ENCODE measurements at regions not wholly inside any gene's neighbourhood (a gene's known extent, or its start where the extent isn't known, plus 50 kb on each side); places are given as distances from the start of the nearest gene placed in this dataset.

DNA sequence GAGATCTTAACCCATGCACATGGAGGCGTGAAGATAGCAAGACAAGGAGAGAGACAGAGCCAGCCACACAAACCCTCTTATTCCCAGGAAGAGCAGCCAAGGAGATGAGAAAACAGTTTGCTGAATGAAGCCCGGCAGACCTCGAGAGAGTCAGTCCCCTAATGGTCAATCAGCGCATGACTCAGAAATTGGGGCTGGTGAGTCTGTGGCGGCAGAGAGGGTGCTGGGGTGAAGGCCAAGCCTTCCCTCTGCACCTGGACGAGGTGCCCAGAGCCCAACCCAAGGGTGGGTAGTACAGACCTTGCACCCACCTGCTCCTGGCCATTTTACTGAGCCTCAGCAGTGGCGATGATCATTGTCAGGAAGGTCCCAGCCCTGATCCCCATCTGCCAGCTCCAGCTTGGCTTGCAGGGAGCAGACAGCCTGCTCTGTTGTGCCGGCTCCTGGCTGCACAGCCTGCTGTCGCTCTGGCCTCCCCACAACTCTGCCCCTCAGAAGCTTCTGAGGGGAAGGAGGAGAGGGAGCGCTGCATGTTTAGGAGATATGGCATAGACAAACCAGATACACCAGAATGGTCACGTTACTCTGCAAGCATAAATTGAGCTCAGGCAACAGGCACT is 256.6 kb downstream of the RPS24 start:
- TF ChIP-seq, protein P1, sequence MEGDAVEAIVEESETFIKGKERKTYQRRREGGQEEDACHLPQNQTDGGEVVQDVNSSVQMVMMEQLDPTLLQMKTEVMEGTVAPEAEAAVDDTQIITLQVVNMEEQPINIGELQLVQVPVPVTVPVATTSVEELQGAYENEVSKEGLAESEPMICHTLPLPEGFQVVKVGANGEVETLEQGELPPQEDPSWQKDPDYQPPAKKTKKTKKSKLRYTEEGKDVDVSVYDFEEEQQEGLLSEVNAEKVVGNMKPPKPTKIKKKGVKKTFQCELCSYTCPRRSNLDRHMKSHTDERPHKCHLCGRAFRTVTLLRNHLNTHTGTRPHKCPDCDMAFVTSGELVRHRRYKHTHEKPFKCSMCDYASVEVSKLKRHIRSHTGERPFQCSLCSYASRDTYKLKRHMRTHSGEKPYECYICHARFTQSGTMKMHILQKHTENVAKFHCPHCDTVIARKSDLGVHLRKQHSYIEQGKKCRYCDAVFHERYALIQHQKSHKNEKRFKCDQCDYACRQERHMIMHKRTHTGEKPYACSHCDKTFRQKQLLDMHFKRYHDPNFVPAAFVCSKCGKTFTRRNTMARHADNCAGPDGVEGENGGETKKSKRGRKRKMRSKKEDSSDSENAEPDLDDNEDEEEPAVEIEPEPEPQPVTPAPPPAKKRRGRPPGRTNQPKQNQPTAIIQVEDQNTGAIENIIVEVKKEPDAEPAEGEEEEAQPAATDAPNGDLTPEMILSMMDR (conservative IDR thresholded peaks at IDR 0.05; ENCODE audit: low read length): no peak
- no peak for TF ChIP-seq EZH2phosphoT487 (IDR thresholded peaks at IDR 0.05; ENCODE audit: borderline replicate concordance, low read depth, low read length)

Measured in OCI-LY7 (cell line).